CD14-positive monocyte (primary cell): ENCODE measurements at regions not wholly inside any gene's neighbourhood (a gene's known extent, or its start where the extent isn't known, plus 50 kb on each side); places are given as distances from the start of the nearest gene placed in this dataset.

Experiments
- DNase-seq, 3 donors: peaks; one replicate each; pipeline ENCODE4 v3.0.0-alpha.2; 2011 to 2022
- H2AFZ ChIP-seq: 2 replicates; pipeline ENCODE4 v1.6.0; 2012; ENCODE audit warnings: mild to moderate bottlenecking, low read depth, low read length, inconsistent platforms; ENCODE audit not compliant: insufficient read depth, poor library complexity, severe bottlenecking
- H3K27ac ChIP-seq, 2 donors: 1 replicate in 1 of 2; 2 replicates in 1 of 2; pipeline ENCODE4 v1.5.1; 2012 to 2013; ENCODE audit warnings: low read length in 2 of 2, control low read depth in 1 of 2, inconsistent platforms in 1 of 2, low read depth in 1 of 2, mild to moderate bottlenecking in 1 of 2
- H3K27me3 ChIP-seq, 2 donors: one replicate each; pipeline versions ENCODE4 v1.6.0 to v1.6.1; 2011 to 2013; ENCODE audit warnings: low read length in 2 of 2; ENCODE audit not compliant: control insufficient read depth in 2 of 2, insufficient read depth in 2 of 2
- H3K36me3 ChIP-seq, 2 donors: replicated peaks in 1 of 2; 1 replicate in 1 of 2; 2 replicates in 1 of 2; pipeline versions ENCODE4 v1.5.1 to v1.6.1; 2012 to 2013; ENCODE audit warnings: low read length in 2 of 2, control low read depth in 1 of 2, inconsistent platforms in 1 of 2, mild to moderate bottlenecking in 1 of 2; ENCODE audit not compliant: insufficient read depth in 2 of 2, control insufficient read depth in 1 of 2
- H3K4me1 ChIP-seq, 2 donors: 1 replicate in 1 of 2; 2 replicates in 1 of 2; pipeline versions ENCODE4 v1.5.1 to v1.6.1; 2012 to 2013; ENCODE audit warnings: low read length in 2 of 2, control low read depth in 1 of 2, inconsistent platforms in 1 of 2, mild to moderate bottlenecking in 1 of 2, moderate library complexity in 1 of 2; ENCODE audit not compliant: insufficient read depth in 2 of 2, control insufficient read depth in 1 of 2
- H3K4me2 ChIP-seq: replicated peaks from 2 replicates; pipeline ENCODE3; 2012; ENCODE audit warnings: low read length, moderate library complexity, mild to moderate bottlenecking; ENCODE audit not compliant: poor library complexity, severe bottlenecking; ENCODE audit errors: extremely low read depth
- H3K4me3 ChIP-seq, 3 experiments: fragments of 200-600 bp in 1 of 3; sonication (generic) in 1 of 3; replicated peaks in 1 of 3; 1 replicate in 2 of 3; 2 replicates in 1 of 3; pipeline ENCODE4 v1.5.1; 2011 to 2013; ENCODE audit warnings: low read length in 3 of 3, mild to moderate bottlenecking in 3 of 3, control low read depth in 2 of 3, low read depth in 2 of 3, inconsistent platforms in 1 of 3, moderate library complexity in 1 of 3
- H3K79me2 ChIP-seq: 2 replicates; pipeline ENCODE4 v1.6.0; 2012; ENCODE audit warnings: mild to moderate bottlenecking, control low read depth, inconsistent platforms, low read length, moderate library complexity; ENCODE audit not compliant: insufficient read depth
- H3K9ac ChIP-seq: 2 replicates; pipeline ENCODE4 v1.6.0; 2017; ENCODE audit warnings: low read length, mild to moderate bottlenecking; ENCODE audit not compliant: insufficient read depth, poor library complexity, severe bottlenecking
- H3K9me3 ChIP-seq, 2 donors: replicated peaks in 1 of 2; 1 replicate in 1 of 2; 2 replicates in 1 of 2; pipeline versions ENCODE4 v1.5.1 to v1.6.1; 2012 to 2013; ENCODE audit warnings: low read length in 2 of 2, control low read depth in 1 of 2; ENCODE audit not compliant: control insufficient read depth in 1 of 2, insufficient read depth in 1 of 2
- H4K20me1 ChIP-seq: 2 replicates; pipeline ENCODE4 v1.6.0; 2012; ENCODE audit warnings: mild to moderate bottlenecking, low read length, control low read depth, moderate library complexity; ENCODE audit not compliant: insufficient read depth
- H3K27ac Mint-ChIP-seq, 7 donors: one replicate each; pipeline ENCODE4 v1.8.0; 2020; ENCODE audit warnings: mild to moderate bottlenecking in 7 of 7, mixed read lengths in 7 of 7, moderate library complexity in 6 of 7, inconsistent platforms in 2 of 7
- H3K27me3 Mint-ChIP-seq, 3 donors: one replicate each; pipeline ENCODE4 v1.8.0; 2021 to 2022; ENCODE audit warnings: low read depth in 3 of 3, mild to moderate bottlenecking in 3 of 3, mixed read lengths in 3 of 3, moderate library complexity in 3 of 3, inconsistent platforms in 1 of 3
- H3K36me3 Mint-ChIP-seq, 2 donors: one replicate each; pipeline ENCODE4 v1.8.0; 2020; ENCODE audit warnings: mixed read lengths in 2 of 2, inconsistent platforms in 1 of 2, mild to moderate bottlenecking in 1 of 2
- H3K4me1 Mint-ChIP-seq: one replicate; pipeline ENCODE4 v1.8.0; 2020; ENCODE audit warnings: mild to moderate bottlenecking, mixed read lengths
- H3K4me3 Mint-ChIP-seq, 2 donors: one replicate each; pipeline ENCODE4 v1.8.0; 2020; ENCODE audit warnings: mild to moderate bottlenecking in 2 of 2, mixed read lengths in 2 of 2, moderate library complexity in 1 of 2
- H3K9me3 Mint-ChIP-seq, 7 donors: one replicate each; pipeline ENCODE4 v1.8.0; 2020 to 2022; ENCODE audit warnings: mixed read lengths in 7 of 7, mild to moderate bottlenecking in 6 of 7, moderate library complexity in 6 of 7, inconsistent platforms in 2 of 7
- WGBS: methylation state at CpG from one replicate; pipeline ENCODE4 v1.1.5; 2013; ENCODE audit warnings: missing lambda C conversion rate; ENCODE audit not compliant: insufficient coverage; 5-methylcytosine and 5-hydroxymethylcytosine counted together
- intact Hi-C, 2 donors: fragments of 100-400 bp; cut with micrococcal nuclease; formaldehyde crosslinking; loops; one replicate each; pipeline versions ENCODE4 v1.15.0 to v1.15.1; 2023
- TF ChIP-seq, protein P1 (sequence below): fragments of 200-600 bp; IDR thresholded peaks from one replicate; pipeline ENCODE4 v1.8.0; 2022; ENCODE audit warnings: antibody characterized with exemption, mild to moderate bottlenecking

DNA sequence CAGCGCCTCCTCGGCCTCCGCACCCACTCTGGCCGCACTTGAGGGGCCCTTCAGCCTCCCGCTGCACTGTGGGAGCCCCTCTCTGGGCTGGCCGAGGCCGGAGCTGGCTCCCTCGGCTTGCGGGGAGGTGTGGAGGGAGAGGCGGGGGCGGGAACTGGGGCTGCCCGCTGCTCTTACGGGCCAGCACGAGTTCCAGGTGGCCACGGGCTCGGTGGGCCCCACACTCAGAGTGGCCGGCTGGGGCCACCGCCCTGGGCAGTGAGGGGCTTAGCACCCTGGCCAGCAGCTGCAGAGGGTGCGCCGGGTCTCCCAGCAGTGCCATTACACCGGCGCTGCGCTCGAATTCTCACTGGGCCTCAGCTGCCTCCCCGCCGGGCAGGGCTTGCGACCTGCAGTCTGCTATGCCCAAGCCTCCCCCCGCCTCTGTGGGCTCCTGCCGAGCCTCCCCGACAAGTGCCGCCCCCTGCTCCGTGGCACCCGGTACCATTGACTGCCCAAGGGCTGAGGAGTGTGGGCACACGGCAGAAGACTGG lies 167.1 kb upstream of the PLSCR5 start:
- Histone ChIP-seq H3K9me3 (peaks cover 0 to 16% of the 10 kb centered on the region in 2 donors), H3K27ac (no peak overlapping the region), H3K9ac (no peak overlapping the region), H3K4me3 (no peak overlapping the region), H4K20me1 (no peaks in the 10 kb centered on the region), H3K27me3 (no peaks in the 10 kb centered on the region), H3K4me1 (no peaks in the 10 kb centered on the region), H2AFZ (no peak overlapping the region), H3K79me2 (no peaks in the 10 kb centered on the region), H3K4me2 (no peak overlapping the region), H3K36me3 (no peaks in the 10 kb centered on the region)
- Mint-ChIP-seq H3K4me1 (no peaks in the 10 kb centered on the region), H3K9me3 (peaks cover 2 to 14% (median 5%) of the 10 kb centered on the region in 7 donors), H3K27ac (no peak overlapping the region), H3K27me3 (no peaks in the 10 kb centered on the region), H3K36me3 (no peaks in the 10 kb centered on the region), H3K4me3 (no peak overlapping the region)
- intact Hi-C loops, result no loop called here
- TF ChIP-seq, protein P1, sequence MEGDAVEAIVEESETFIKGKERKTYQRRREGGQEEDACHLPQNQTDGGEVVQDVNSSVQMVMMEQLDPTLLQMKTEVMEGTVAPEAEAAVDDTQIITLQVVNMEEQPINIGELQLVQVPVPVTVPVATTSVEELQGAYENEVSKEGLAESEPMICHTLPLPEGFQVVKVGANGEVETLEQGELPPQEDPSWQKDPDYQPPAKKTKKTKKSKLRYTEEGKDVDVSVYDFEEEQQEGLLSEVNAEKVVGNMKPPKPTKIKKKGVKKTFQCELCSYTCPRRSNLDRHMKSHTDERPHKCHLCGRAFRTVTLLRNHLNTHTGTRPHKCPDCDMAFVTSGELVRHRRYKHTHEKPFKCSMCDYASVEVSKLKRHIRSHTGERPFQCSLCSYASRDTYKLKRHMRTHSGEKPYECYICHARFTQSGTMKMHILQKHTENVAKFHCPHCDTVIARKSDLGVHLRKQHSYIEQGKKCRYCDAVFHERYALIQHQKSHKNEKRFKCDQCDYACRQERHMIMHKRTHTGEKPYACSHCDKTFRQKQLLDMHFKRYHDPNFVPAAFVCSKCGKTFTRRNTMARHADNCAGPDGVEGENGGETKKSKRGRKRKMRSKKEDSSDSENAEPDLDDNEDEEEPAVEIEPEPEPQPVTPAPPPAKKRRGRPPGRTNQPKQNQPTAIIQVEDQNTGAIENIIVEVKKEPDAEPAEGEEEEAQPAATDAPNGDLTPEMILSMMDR, result no peak
- no peak for DNase-seq
- WGBS, result 91% methylated on average over 29 of the region's 34 CpGs

DNA sequence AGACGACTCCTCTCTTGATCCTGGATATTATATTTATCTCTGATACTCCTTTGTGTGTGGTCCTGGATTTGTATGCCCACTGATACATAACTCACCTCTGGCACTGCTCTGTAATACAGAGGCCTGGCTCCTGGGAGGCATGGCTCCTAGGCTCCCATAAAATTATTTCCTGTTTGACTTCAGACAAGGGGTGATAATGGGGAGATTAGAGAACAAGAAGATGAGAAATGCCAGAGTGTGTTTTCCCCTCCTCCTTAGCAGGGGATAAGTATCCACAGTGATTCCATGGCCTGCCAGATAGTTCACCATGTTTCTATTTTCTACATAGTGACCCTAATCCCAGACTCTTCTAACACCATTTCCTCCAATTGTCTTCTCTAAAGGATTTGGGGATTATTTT lies 165.7 kb upstream of the PLSCR5 start:
- Histone ChIP-seq H3K9me3 (peaks cover 0 to 16% of the 10 kb centered on the region in 2 donors), H3K27ac (no peak overlapping the region), H2AFZ (no peak overlapping the region), H3K27me3 (no peaks in the 10 kb centered on the region), H3K4me2 (no peak overlapping the region), H4K20me1 (no peaks in the 10 kb centered on the region), H3K79me2 (no peaks in the 10 kb centered on the region), H3K36me3 (no peaks in the 10 kb centered on the region), H3K9ac (no peak overlapping the region), H3K4me3 (no peak overlapping the region), H3K4me1 (no peaks in the 10 kb centered on the region)
- intact Hi-C loops, result no loop called here
- peaks cover 2 to 14% (median 5%) of the 10 kb centered on the region in 7 donors for H3K9me3 Mint-ChIP-seq
- no peak overlapping the region for H3K27ac Mint-ChIP-seq
- H3K27me3 Mint-ChIP-seq, result no peaks in the 10 kb centered on the region
- TF ChIP-seq, protein P1, result no peak
- H3K36me3 Mint-ChIP-seq, result no peaks in the 10 kb centered on the region
- no peaks in the 10 kb centered on the region for H3K4me1 Mint-ChIP-seq
- H3K4me3 Mint-ChIP-seq, result no peak overlapping the region
- WGBS, result no CpG with 5 or more reads among the region's 1 CpG
- DNase-seq, result no peak
